HCT116 (cell line): ENCODE measurements at regions not wholly inside any gene's neighbourhood (a gene's known extent, or its start where the extent isn't known, plus 50 kb on each side); places are given as distances from the start of the nearest gene placed in this dataset.

Experiments used
- ATAC-seq: fragments of 200-7000 bp; cut with Tn5 transposase; 2 replicates; pipeline ENCODE4 v1.9.1; 2020; ENCODE audit warnings: mild to moderate bottlenecking, moderate library complexity
- BruUV-seq: library from RNA; stranded (reverse); fragments of 400-500 nt; replicated peaks from 2 replicates; lab custom pipeline; 2021; lab: Mats Ljungman, UMichigan
- CTCF ChIA-PET: fragments of 300-600 bp; sonication (Branson Sonifier 250); formaldehyde crosslinking; loops from one replicate; lab custom pipeline; 2021; ENCODE audit warnings: antibody characterized with exemption; lab: Charles Lee
- POLR2A ChIA-PET: fragments of 300-600, 350-600 bp; sonication (Branson Sonifier 250); formaldehyde crosslinking; loops from one replicate; lab custom pipeline; 2021; ENCODE audit warnings: antibody characterized with exemption; lab: Charles Lee
- RAD21 ChIA-PET, 2 experiments: fragments of 300-600 bp; sonication (Branson Sonifier 250); formaldehyde crosslinking; loops; one replicate each; lab custom pipeline; 2023; ENCODE audit warnings: low total read pairs in 2 of 2; ENCODE audit not compliant: uncharacterized antibody in 2 of 2, unreplicated experiment in 2 of 2, low non-redundant PET in 1 of 2; lab: Charles Lee
- DNase-seq: peaks from one replicate; pipeline ENCODE4 v3.0.0-alpha.2; 2010; ENCODE audit warnings: low read depth, low spot score
- H2AFZ ChIP-seq: fragments of 200-600 bp; shearing (Covaris generic), sonication (generic); 2 replicates; pipeline ENCODE4 v1.6.1; 2017; ENCODE audit warnings: low read depth, mixed run types, mixed read lengths, antibody characterized with exemption, low read length; ENCODE audit not compliant: poor library complexity, severe bottlenecking
- H3K27ac ChIP-seq: 2 replicates; pipeline ENCODE4 v1.5.1; 2012; ENCODE audit warnings: low read depth, low read length
- H3K27me3 ChIP-seq: fragments of 200-600 bp; sonication (generic); 2 replicates; pipeline ENCODE4 v1.6.1; 2016; ENCODE audit warnings: mixed run types, low read length, mixed read lengths; ENCODE audit not compliant: insufficient read depth
- H3K36me3 ChIP-seq, 2 experiments: fragments of 200-500 bp in 1 of 2; fragments of 200-600 bp in 1 of 2; sonication (Bioruptor generic) in 1 of 2; sonication (generic) in 1 of 2; 2 replicates each; pipeline versions ENCODE4 v1.5.1 to v1.6.1; 2014 to 2016; ENCODE audit warnings: low read length in 2 of 2, inconsistent platforms in 1 of 2, mixed read lengths in 1 of 2, mixed run types in 1 of 2; ENCODE audit not compliant: insufficient read depth in 2 of 2, control insufficient read depth in 1 of 2
- H3K4me1 ChIP-seq, 2 experiments: fragments of 200-600 bp in 1 of 2; sonication (generic) in 1 of 2; 2 replicates each; pipeline versions ENCODE4 v1.5.1 to v1.6.1; 2012 to 2017; ENCODE audit warnings: low read length in 2 of 2, inconsistent platforms in 1 of 2, mild to moderate bottlenecking in 1 of 2, mixed read lengths in 1 of 2, mixed run types in 1 of 2, moderate library complexity in 1 of 2; ENCODE audit not compliant: insufficient read depth in 2 of 2, control insufficient read depth in 1 of 2
- H3K4me2 ChIP-seq: fragments of 200-600 bp; sonication (generic); 2 replicates; pipeline ENCODE4 v1.6.1; 2017; ENCODE audit warnings: mixed run types, low read length, mixed read lengths
- H3K4me3 ChIP-seq, 2 experiments: fragments of 200-600 bp in 1 of 2; sonication (generic) in 1 of 2; replicated peaks in 1 of 2; 2 replicates each; pipeline ENCODE4 v1.5.1; 2011 to 2016; ENCODE audit warnings: low read length in 2 of 2, control low read depth in 1 of 2, low read depth in 1 of 2, mild to moderate bottlenecking in 1 of 2, mixed read lengths in 1 of 2, mixed run types in 1 of 2
- H3K79me2 ChIP-seq: fragments of 200-600 bp; sonication (generic); 2 replicates; pipeline ENCODE4 v1.6.1; 2017; ENCODE audit warnings: mild to moderate bottlenecking, mixed run types, low read length, moderate library complexity, mixed read lengths; ENCODE audit not compliant: insufficient read depth
- H3K9ac ChIP-seq: fragments of 200-600 bp; sonication (generic); 2 replicates; pipeline ENCODE4 v1.6.1; 2016; ENCODE audit warnings: low read length, mixed read lengths
- H3K9me2 ChIP-seq: fragments of 200-600 bp; sonication (generic), shearing (Covaris generic); 2 replicates; pipeline ENCODE4 v1.6.1; 2017; ENCODE audit warnings: mixed run types, mild to moderate bottlenecking, moderate library complexity; ENCODE audit not compliant: insufficient read depth
- H3K9me3 ChIP-seq, 2 experiments: fragments of 200-500 bp in 1 of 2; fragments of 200-600 bp in 1 of 2; sonication (Bioruptor generic) in 1 of 2; sonication (generic) in 1 of 2; 2 replicates each; pipeline ENCODE4 v1.6.1; 2014 to 2017; ENCODE audit warnings: low read length in 2 of 2, mixed read lengths in 2 of 2, inconsistent platforms in 1 of 2, low read depth in 1 of 2, mild to moderate bottlenecking in 1 of 2, mixed run types in 1 of 2, moderate library complexity in 1 of 2; ENCODE audit not compliant: control insufficient read depth in 1 of 2, insufficient read depth in 1 of 2
- H4K20me1 ChIP-seq: fragments of 200-600 bp; sonication (generic), shearing (Covaris generic); 2 replicates; pipeline ENCODE4 v1.6.1; 2017; ENCODE audit warnings: mixed run types, mild to moderate bottlenecking, moderate library complexity; ENCODE audit not compliant: insufficient read depth
- CBX3 ChIP-seq: IDR thresholded peaks from 2 replicates; pipeline ENCODE4 v1.6.1; 2012; ENCODE audit warnings: low read depth
- CEBPB ChIP-seq: IDR thresholded peaks from 2 replicates; pipeline ENCODE4 v1.6.1; 2012; ENCODE audit warnings: low read depth
- EGR1 ChIP-seq: IDR thresholded peaks from 2 replicates; pipeline ENCODE4 v1.6.1; 2012; ENCODE audit warnings: low read depth
- EZH2 ChIP-seq: fragments of 200-600 bp; sonication (generic); IDR thresholded peaks from 2 replicates; pipeline ENCODE4 v1.6.1; 2017; ENCODE audit warnings: antibody characterized with exemption, mixed run types
- JUND ChIP-seq: IDR thresholded peaks from 2 replicates; pipeline ENCODE4 v1.6.1; 2012
- POLR2A ChIP-seq: IDR thresholded peaks from 2 replicates; pipeline ENCODE4 v1.7.0; 2011; ENCODE audit warnings: borderline replicate concordance; ENCODE audit not compliant: insufficient read depth, insufficient read length; ENCODE audit errors: extremely low read depth
- RAD21 ChIP-seq: IDR thresholded peaks from 2 replicates; pipeline ENCODE4 v1.6.1; 2012; ENCODE audit warnings: low read depth, mild to moderate bottlenecking
- REST ChIP-seq: IDR thresholded peaks from 2 replicates; pipeline ENCODE4 v1.6.1; 2012; ENCODE audit warnings: low read depth
- SIN3A ChIP-seq: IDR thresholded peaks from 2 replicates; pipeline ENCODE4 v1.6.1; 2012; ENCODE audit warnings: low read depth
- SRF ChIP-seq: IDR thresholded peaks from 2 replicates; pipeline ENCODE4 v1.6.1; 2012; ENCODE audit warnings: low read depth
- YY1 ChIP-seq: IDR thresholded peaks from 2 replicates; pipeline ENCODE4 v1.6.1; 2011; ENCODE audit warnings: low read length, low read depth, moderate library complexity, mild to moderate bottlenecking; ENCODE audit not compliant: insufficient replicate concordance; ENCODE audit errors: extremely low read depth
- ZFX ChIP-seq: fragments of 450-650 bp; IDR thresholded peaks from 2 replicates; pipeline ENCODE4 v1.6.1; 2017
- ZNF274 ChIP-seq: fragments of 200-500 bp; sonication (Bioruptor generic); IDR thresholded peaks from 2 replicates; pipeline ENCODE4 v1.6.1; 2014; ENCODE audit warnings: mild to moderate bottlenecking, low read depth, low read length, inconsistent platforms
- intact Hi-C: fragments of 100-400 bp; cut with micrococcal nuclease; formaldehyde crosslinking; loops from 2 replicates; pipeline ENCODE4 v1.10.0; 2022
- TF ChIP-seq, protein P1 (sequence below), 3 experiments: fragments of 200-600 bp in 1 of 3; sonication (generic) in 1 of 3; IDR thresholded peaks in 2 of 3; conservative IDR thresholded peaks in 1 of 3; 2 replicates each; pipeline ENCODE4 v1.5.1; 2012 to 2017; ENCODE audit warnings: low read depth in 2 of 3, low read length in 2 of 3, antibody characterized with exemption in 1 of 3, borderline replicate concordance in 1 of 3, control low read depth in 1 of 3, mild to moderate bottlenecking in 1 of 3, mixed read lengths in 1 of 3, mixed run types in 1 of 3, moderate library complexity in 1 of 3; ENCODE audit not compliant: insufficient read depth in 1 of 3
- TF ChIP-seq, protein P2 (sequence below): IDR thresholded peaks from 2 replicates; pipeline ENCODE4 v1.6.1; 2012

DNA sequence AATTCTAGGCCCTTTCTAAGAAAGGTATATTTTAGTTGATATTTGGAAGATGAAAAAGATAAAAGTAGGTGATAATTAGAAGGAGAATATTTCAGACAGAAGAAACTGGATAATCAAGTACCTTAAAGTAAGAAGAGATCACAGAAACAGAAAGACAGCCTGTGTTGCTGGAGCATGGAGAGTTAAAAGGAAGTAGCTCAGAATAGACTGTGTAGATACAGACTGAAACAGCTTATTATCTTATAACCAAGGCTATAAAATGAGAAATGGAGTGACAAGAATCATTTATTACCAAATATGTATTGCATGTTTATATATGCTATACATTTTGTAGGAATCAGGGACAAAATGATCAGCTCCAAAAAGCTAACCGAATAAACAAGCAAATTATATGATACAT lies 1120.3 kb downstream of the BRINP3 start:
- H3K4me2 ChIP-seq: no peak overlapping the region

More for the DNA sequence above, 1120.3 kb downstream of the BRINP3 start:
- RAD21 ChIA-PET: no interaction called here
- no peak for ATAC-seq
- H3K4me1 ChIP-seq: no peaks in the 10 kb centered on the region
- no peak overlapping the region for H3K4me3 ChIP-seq
- no peaks in the 10 kb centered on the region for H3K79me2 ChIP-seq
- H4K20me1 ChIP-seq: no peaks in the 10 kb centered on the region
- no peak overlapping the region for H3K27ac ChIP-seq
- DNase-seq: no peak
- H3K27me3 ChIP-seq: no peaks in the 10 kb centered on the region
- H2AFZ ChIP-seq: no peak overlapping the region
- TF ChIP-seq RAD21 (no peak), SRF (no peak), EGR1 (no peak), POLR2A (no peak), ZFX (no peak), YY1 (no peak), CBX3 (no peak), ZNF274 (no peak), JUND (no peak), EZH2 (no peak), REST (no peak), SIN3A (no peak), CEBPB (no peak)
- TF ChIP-seq, protein P1, sequence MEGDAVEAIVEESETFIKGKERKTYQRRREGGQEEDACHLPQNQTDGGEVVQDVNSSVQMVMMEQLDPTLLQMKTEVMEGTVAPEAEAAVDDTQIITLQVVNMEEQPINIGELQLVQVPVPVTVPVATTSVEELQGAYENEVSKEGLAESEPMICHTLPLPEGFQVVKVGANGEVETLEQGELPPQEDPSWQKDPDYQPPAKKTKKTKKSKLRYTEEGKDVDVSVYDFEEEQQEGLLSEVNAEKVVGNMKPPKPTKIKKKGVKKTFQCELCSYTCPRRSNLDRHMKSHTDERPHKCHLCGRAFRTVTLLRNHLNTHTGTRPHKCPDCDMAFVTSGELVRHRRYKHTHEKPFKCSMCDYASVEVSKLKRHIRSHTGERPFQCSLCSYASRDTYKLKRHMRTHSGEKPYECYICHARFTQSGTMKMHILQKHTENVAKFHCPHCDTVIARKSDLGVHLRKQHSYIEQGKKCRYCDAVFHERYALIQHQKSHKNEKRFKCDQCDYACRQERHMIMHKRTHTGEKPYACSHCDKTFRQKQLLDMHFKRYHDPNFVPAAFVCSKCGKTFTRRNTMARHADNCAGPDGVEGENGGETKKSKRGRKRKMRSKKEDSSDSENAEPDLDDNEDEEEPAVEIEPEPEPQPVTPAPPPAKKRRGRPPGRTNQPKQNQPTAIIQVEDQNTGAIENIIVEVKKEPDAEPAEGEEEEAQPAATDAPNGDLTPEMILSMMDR (IDR thresholded peaks at IDR 0.05 in 2 of 3, conservative IDR thresholded peaks at IDR 0.05 in 1 of 3; ENCODE audit: borderline replicate concordance in 1 of 3, insufficient read depth in 1 of 3, low read depth in 2 of 3, low read length in 2 of 3): no peak
- TF ChIP-seq, protein P2, sequence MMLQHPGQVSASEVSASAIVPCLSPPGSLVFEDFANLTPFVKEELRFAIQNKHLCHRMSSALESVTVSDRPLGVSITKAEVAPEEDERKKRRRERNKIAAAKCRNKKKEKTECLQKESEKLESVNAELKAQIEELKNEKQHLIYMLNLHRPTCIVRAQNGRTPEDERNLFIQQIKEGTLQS: no peak
- POLR2A ChIA-PET: no interaction called here
- BruUV-seq: no TSS peak
- no peak overlapping the region for H3K9ac ChIP-seq
- intact Hi-C loops: no loop called here
- no peaks in the 10 kb centered on the region for H3K36me3 ChIP-seq
- CTCF ChIA-PET: no interaction called here
- no peaks in the 10 kb centered on the region for H3K9me2 ChIP-seq
- H3K9me3 ChIP-seq: no peaks in the 10 kb centered on the region
